SK-N-SH (cell line): ENCODE measurements at regions not wholly inside any gene's neighbourhood (a gene's known extent, or its start where the extent isn't known, plus 50 kb on each side); places are given as distances from the start of the nearest gene placed in this dataset.
"Not testable (repeated sequence)": the region's sequence is repeated elsewhere in the genome, so short reads cannot be mapped to it uniquely, and the experiment has no call there.

ENCODE experiments used
- EP300 ChIP-seq, 2 experiments: IDR thresholded peaks; 2 replicates each; pipeline versions ENCODE4 v1.4.0 to v1.6.1; 2012; ENCODE audit warnings: borderline replicate concordance in 1 of 2, low read depth in 1 of 2, low read length in 1 of 2
- RFX5 ChIP-seq: IDR thresholded peaks from 2 replicates; pipeline ENCODE4 v1.6.1; 2012; ENCODE audit warnings: mild to moderate bottlenecking, improper control_type of control experiment, low read length
- RXRA ChIP-seq: IDR thresholded peaks from 2 replicates; pipeline ENCODE4 v1.4.0; 2012; ENCODE audit warnings: low read depth, mild to moderate bottlenecking, borderline replicate concordance
- TAF1 ChIP-seq: IDR thresholded peaks from 2 replicates; pipeline ENCODE4 v1.6.1; 2012; ENCODE audit warnings: low read depth, mild to moderate bottlenecking, low read length, moderate library complexity, borderline replicate concordance
- TF ChIP-seq, protein P1 (sequence below): fragments of 200-600 bp; sonication (generic); IDR thresholded peaks from 2 replicates; pipeline ENCODE4 v1.6.1; 2017; ENCODE audit warnings: antibody characterized with exemption, mild to moderate bottlenecking, moderate library complexity

DNA sequence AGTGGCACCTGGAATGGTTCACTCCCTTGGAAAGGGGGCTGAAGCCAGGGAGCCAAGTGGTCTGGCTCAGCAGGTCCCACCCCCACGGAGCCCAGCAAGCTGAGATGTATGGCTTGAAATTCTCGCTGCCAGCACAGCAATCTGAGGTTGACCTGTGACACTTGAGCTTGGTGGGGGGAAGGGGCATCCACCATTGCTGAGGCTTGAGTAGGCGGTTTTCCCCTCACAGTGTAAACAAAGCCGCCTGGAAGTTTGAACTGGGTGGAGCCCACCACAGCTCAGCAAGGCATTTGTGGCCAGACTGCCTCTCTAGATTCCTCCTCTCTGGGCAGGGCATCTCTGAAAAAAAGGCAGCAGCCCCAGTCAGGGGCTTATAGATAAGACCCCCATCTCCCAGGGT lies 228.2 kb upstream of the CRBN start:
- TF ChIP-seq, protein P1, sequence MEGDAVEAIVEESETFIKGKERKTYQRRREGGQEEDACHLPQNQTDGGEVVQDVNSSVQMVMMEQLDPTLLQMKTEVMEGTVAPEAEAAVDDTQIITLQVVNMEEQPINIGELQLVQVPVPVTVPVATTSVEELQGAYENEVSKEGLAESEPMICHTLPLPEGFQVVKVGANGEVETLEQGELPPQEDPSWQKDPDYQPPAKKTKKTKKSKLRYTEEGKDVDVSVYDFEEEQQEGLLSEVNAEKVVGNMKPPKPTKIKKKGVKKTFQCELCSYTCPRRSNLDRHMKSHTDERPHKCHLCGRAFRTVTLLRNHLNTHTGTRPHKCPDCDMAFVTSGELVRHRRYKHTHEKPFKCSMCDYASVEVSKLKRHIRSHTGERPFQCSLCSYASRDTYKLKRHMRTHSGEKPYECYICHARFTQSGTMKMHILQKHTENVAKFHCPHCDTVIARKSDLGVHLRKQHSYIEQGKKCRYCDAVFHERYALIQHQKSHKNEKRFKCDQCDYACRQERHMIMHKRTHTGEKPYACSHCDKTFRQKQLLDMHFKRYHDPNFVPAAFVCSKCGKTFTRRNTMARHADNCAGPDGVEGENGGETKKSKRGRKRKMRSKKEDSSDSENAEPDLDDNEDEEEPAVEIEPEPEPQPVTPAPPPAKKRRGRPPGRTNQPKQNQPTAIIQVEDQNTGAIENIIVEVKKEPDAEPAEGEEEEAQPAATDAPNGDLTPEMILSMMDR, result not testable (repeated sequence)
- TF ChIP-seq EP300 (IDR thresholded peaks at IDR 0.05; ENCODE audit: borderline replicate concordance in 1 of 2, low read depth in 1 of 2, low read length in 1 of 2); RFX5; TAF1; RXRA: not testable (repeated sequence)
